Panc1 (cell line): ENCODE measurements at regions not wholly inside any gene's neighbourhood (a gene's known extent, or its start where the extent isn't known, plus 50 kb on each side); places are given as distances from the start of the nearest gene placed in this dataset.

Experiments used
- POLR2AphosphoS5 ChIP-seq: IDR thresholded peaks from 2 replicates; pipeline ENCODE4 v1.6.1; 2012; ENCODE audit warnings: mild to moderate bottlenecking, low read depth, low read length, moderate library complexity
- SIN3A ChIP-seq: IDR thresholded peaks from 2 replicates; pipeline ENCODE4 v1.6.1; 2012; ENCODE audit warnings: low read depth, mild to moderate bottlenecking, low read length, moderate library complexity, borderline replicate concordance; ENCODE audit not compliant: insufficient read depth
- TCF7L2 ChIP-seq: IDR thresholded peaks from 2 replicates; pipeline ENCODE4 v1.6.1; 2011; ENCODE audit warnings: mild to moderate bottlenecking, low read depth, low read length, inconsistent platforms
- TF ChIP-seq, protein P1 (sequence below): fragments of 450-650 bp; IDR thresholded peaks from 2 replicates; pipeline ENCODE4 v1.5.1; 2017; ENCODE audit warnings: mild to moderate bottlenecking
- TF ChIP-seq, protein P2 (sequence below), 2 experiments: IDR thresholded peaks; 2 replicates each; pipeline ENCODE4 v1.6.1; 2011 to 2012; ENCODE audit warnings: low read depth in 2 of 2, control low read depth in 1 of 2, low read length in 1 of 2, mild to moderate bottlenecking in 1 of 2, moderate library complexity in 1 of 2; ENCODE audit not compliant: insufficient read depth in 1 of 2

DNA sequence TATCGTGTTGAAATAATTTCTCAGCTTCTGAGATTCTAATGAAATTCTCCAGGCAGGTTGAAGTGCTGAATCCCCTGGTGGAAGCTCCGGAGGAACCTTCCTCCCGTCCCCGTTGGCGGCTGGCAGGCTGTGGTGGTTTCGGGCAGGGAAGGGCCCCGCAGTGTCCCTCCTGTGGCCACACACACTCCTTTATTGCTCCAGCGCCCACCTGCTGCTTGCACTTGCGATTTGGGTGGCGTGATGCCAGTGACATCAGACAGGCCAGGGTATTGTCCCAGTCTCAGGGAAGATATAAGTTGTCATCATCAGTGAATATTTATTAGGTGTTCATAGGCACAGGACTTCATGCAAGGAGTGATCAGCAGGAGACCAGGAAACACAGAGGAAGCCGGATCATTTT is 530.4 kb downstream of the QKI start:
- TF ChIP-seq, protein P1, sequence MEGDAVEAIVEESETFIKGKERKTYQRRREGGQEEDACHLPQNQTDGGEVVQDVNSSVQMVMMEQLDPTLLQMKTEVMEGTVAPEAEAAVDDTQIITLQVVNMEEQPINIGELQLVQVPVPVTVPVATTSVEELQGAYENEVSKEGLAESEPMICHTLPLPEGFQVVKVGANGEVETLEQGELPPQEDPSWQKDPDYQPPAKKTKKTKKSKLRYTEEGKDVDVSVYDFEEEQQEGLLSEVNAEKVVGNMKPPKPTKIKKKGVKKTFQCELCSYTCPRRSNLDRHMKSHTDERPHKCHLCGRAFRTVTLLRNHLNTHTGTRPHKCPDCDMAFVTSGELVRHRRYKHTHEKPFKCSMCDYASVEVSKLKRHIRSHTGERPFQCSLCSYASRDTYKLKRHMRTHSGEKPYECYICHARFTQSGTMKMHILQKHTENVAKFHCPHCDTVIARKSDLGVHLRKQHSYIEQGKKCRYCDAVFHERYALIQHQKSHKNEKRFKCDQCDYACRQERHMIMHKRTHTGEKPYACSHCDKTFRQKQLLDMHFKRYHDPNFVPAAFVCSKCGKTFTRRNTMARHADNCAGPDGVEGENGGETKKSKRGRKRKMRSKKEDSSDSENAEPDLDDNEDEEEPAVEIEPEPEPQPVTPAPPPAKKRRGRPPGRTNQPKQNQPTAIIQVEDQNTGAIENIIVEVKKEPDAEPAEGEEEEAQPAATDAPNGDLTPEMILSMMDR, result no peak
- TF ChIP-seq POLR2AphosphoS5 (no peak), TCF7L2 (no peak), SIN3A (no peak)
- TF ChIP-seq, protein P2, sequence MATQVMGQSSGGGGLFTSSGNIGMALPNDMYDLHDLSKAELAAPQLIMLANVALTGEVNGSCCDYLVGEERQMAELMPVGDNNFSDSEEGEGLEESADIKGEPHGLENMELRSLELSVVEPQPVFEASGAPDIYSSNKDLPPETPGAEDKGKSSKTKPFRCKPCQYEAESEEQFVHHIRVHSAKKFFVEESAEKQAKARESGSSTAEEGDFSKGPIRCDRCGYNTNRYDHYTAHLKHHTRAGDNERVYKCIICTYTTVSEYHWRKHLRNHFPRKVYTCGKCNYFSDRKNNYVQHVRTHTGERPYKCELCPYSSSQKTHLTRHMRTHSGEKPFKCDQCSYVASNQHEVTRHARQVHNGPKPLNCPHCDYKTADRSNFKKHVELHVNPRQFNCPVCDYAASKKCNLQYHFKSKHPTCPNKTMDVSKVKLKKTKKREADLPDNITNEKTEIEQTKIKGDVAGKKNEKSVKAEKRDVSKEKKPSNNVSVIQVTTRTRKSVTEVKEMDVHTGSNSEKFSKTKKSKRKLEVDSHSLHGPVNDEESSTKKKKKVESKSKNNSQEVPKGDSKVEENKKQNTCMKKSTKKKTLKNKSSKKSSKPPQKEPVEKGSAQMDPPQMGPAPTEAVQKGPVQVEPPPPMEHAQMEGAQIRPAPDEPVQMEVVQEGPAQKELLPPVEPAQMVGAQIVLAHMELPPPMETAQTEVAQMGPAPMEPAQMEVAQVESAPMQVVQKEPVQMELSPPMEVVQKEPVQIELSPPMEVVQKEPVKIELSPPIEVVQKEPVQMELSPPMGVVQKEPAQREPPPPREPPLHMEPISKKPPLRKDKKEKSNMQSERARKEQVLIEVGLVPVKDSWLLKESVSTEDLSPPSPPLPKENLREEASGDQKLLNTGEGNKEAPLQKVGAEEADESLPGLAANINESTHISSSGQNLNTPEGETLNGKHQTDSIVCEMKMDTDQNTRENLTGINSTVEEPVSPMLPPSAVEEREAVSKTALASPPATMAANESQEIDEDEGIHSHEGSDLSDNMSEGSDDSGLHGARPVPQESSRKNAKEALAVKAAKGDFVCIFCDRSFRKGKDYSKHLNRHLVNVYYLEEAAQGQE (IDR thresholded peaks at IDR 0.05; ENCODE audit: insufficient read depth in 1 of 2, low read depth in 2 of 2, low read length in 1 of 2), result no peak
